K562 (cell line): ENCODE measurements at regions not wholly inside any gene's neighbourhood (a gene's known extent, or its start where the extent isn't known, plus 50 kb on each side); places are given as distances from the start of the nearest gene placed in this dataset.
"Not testable (repeated sequence)": the region's sequence is repeated elsewhere in the genome, so short reads cannot be mapped to it uniquely, and the experiment has no call there.

Experiments used
- ATAC-seq: fragments of 200-7000 bp; cut with Tn5 transposase; 3 replicates; pipeline ENCODE4 v1.9.1; 2020; ENCODE audit warnings: moderate library complexity
- BruUV-seq: library from RNA; stranded (reverse); fragments of 400-500 nt; replicated peaks from 2 replicates; lab custom pipeline; 2021; lab: Mats Ljungman, UMichigan
- CTCF ChIA-PET: fragments of 300-600 bp; formaldehyde crosslinking; extraction: SDS; loops from one replicate; lab custom pipeline; 2021; ENCODE audit warnings: low intra/inter-chr PET ratio; lab: Yijun Ruan, JAX
- POLR2A ChIA-PET: fragments of 300-600, 350-650 bp; sonication (Branson Sonifier 250); formaldehyde crosslinking; extraction: SDS; loops from one replicate; lab custom pipeline; 2021; ENCODE audit warnings: antibody characterized with exemption, inconsistent platforms; lab: Yijun Ruan, JAX
- DNase-seq, 4 experiments: peaks; one replicate each; pipeline versions ENCODE4 v3.0.0 to v3.0.0-alpha.2; 2011 to 2018; ENCODE audit warnings: low spot score in 3 of 4, mixed read lengths in 3 of 4; ENCODE audit errors: extremely low read depth in 1 of 4
- FAIRE-seq: peaks from 2 replicates; lab custom pipeline; 2011; peaks lifted over from hg19 to GRCh38; lab: Jason Lieb, UNC
- H2AFZ ChIP-seq: 2 replicates; pipeline ENCODE4 v1.6.0; 2011; ENCODE audit warnings: low read depth, low read length, control low read depth, inconsistent platforms
- H3K27ac ChIP-seq: fragments of 200-600 bp; 3 replicates; pipeline ENCODE4 v1.8.0; 2011; ENCODE audit warnings: low read depth, mild to moderate bottlenecking, control low read depth, inconsistent platforms, low read length, moderate library complexity, mixed read lengths; ENCODE audit errors: extremely low read depth
- H3K27me3 ChIP-seq, 2 experiments: fragments of 300-600 bp in 1 of 2; 2 replicates in 1 of 2; 3 replicates in 1 of 2; pipeline versions ENCODE4 v1.6.0 to v1.8.0; 2011; ENCODE audit warnings: inconsistent platforms in 2 of 2, low read length in 2 of 2, mild to moderate bottlenecking in 1 of 2, mixed read lengths in 1 of 2, moderate library complexity in 1 of 2; ENCODE audit not compliant: control insufficient read depth in 2 of 2, insufficient read depth in 2 of 2
- H3K36me3 ChIP-seq: fragments of 300-600 bp; 3 replicates; pipeline ENCODE4 v1.8.0; 2011; ENCODE audit warnings: mild to moderate bottlenecking, low read length, inconsistent platforms; ENCODE audit not compliant: control insufficient read depth, insufficient read depth
- H3K4me1 ChIP-seq, 2 experiments: fragments of 200-600 bp in 1 of 2; replicated peaks in 1 of 2; 2 replicates in 1 of 2; 3 replicates in 1 of 2; pipeline versions ENCODE4 v1.5.1 to v1.8.0; 2011; ENCODE audit warnings: inconsistent platforms in 2 of 2, low read length in 2 of 2, mild to moderate bottlenecking in 1 of 2, mixed read lengths in 1 of 2, moderate library complexity in 1 of 2; ENCODE audit not compliant: control insufficient read depth in 2 of 2, insufficient read depth in 2 of 2
- H3K4me2 ChIP-seq: 2 replicates; pipeline ENCODE4 v1.6.1; 2011; ENCODE audit warnings: low read length, control low read depth, inconsistent platforms, mixed read lengths; ENCODE audit not compliant: insufficient read depth
- H3K4me3 ChIP-seq: fragments of 200-600 bp; sonication (generic), shearing (Covaris generic); 2 replicates; pipeline ENCODE4 v1.5.1; 2016; ENCODE audit warnings: control low read depth, inconsistent platforms
- H3K79me2 ChIP-seq: fragments of 200-600 bp; 3 replicates; pipeline ENCODE4 v1.8.0; 2011; ENCODE audit warnings: low read length, inconsistent platforms; ENCODE audit not compliant: control insufficient read depth, insufficient read depth
- H3K9ac ChIP-seq, 2 experiments: 2 replicates each; pipeline versions ENCODE4 v1.6.0 to v1.6.1; 2011; ENCODE audit warnings: low read depth in 2 of 2, low read length in 2 of 2, control low read depth in 1 of 2, inconsistent platforms in 1 of 2, mild to moderate bottlenecking in 1 of 2, mixed read lengths in 1 of 2; ENCODE audit not compliant: insufficient read depth in 1 of 2
- H3K9me1 ChIP-seq: one replicate; pipeline ENCODE4 v1.6.0; 2011; ENCODE audit warnings: inconsistent platforms, mild to moderate bottlenecking, low read length, moderate library complexity; ENCODE audit not compliant: control insufficient read depth, insufficient read depth
- H3K9me3 ChIP-seq: replicated peaks from 2 replicates; pipeline ENCODE4 v1.5.1; 2011; ENCODE audit warnings: low read depth, low read length, inconsistent platforms; ENCODE audit not compliant: control insufficient read depth, insufficient read depth
- H4K20me1 ChIP-seq: replicated peaks from 2 replicates; pipeline ENCODE4 v1.6.1; 2011; ENCODE audit warnings: low read length, inconsistent platforms, mixed read lengths; ENCODE audit not compliant: control insufficient read depth, insufficient read depth
- E2F4 ChIP-seq: sonication (generic); formaldehyde crosslinking; IDR thresholded peaks from 2 replicates; pipeline ENCODE4 v1.8.0; 2022; ENCODE audit warnings: mild to moderate bottlenecking, low read depth, missing genetic modification reagents
- GATAD2A ChIP-seq: fragments of 450-650 bp; IDR thresholded peaks from 2 replicates; pipeline ENCODE4 v1.6.1; 2017
- MLX ChIP-seq, 2 experiments: fragments of 450-650 bp in 1 of 2; sonication (generic) in 1 of 2; formaldehyde crosslinking; conservative IDR thresholded peaks; 2 replicates each; pipeline versions ENCODE4 v1.4.0 to v1.8.1; 2020 to 2022; ENCODE audit warnings: mild to moderate bottlenecking in 1 of 2, missing genetic modification reagents in 1 of 2
- NFE2L1 ChIP-seq: fragments of 450-650 bp; IDR thresholded peaks from 2 replicates; pipeline ENCODE4 v1.6.1; 2016; ENCODE audit warnings: missing genetic modification characterization, low read depth, mild to moderate bottlenecking, missing compliant biosample characterization, moderate library complexity, borderline replicate concordance
- SRF ChIP-seq, 2 experiments: fragments of 250-450, 450-650 bp in 1 of 2; sonication (Bioruptor Pico) in 1 of 2; sonication (generic) in 1 of 2; formaldehyde crosslinking; IDR thresholded peaks; 2 replicates each; pipeline versions ENCODE4 v1.5.0 to v1.5.1; 2020 to 2022; ENCODE audit warnings: mild to moderate bottlenecking in 1 of 2, missing genetic modification reagents in 1 of 2
- YY1 ChIP-seq, 3 experiments: IDR thresholded peaks; 2 replicates each; pipeline ENCODE4 v1.6.1; 2011; ENCODE audit warnings: low read length in 2 of 3, mild to moderate bottlenecking in 2 of 3, moderate library complexity in 2 of 3, borderline replicate concordance in 1 of 3, control low read depth in 1 of 3, low read depth in 1 of 3; ENCODE audit not compliant: insufficient read depth in 3 of 3, insufficient replicate concordance in 2 of 3, control insufficient read depth in 1 of 3, insufficient read length in 1 of 3; ENCODE audit errors: extremely low read depth in 1 of 3
- WGBS: fragments of 100-300 bp; shearing (Covaris generic); methylation state at CpG from one replicate; pipeline ENCODE4 v1.1.6; 2016; ENCODE audit warnings: low coverage, mixed read lengths; ENCODE audit not compliant: insufficient coverage; ENCODE audit errors: missing lambda C conversion rate; 5-methylcytosine and 5-hydroxymethylcytosine counted together
- in situ Hi-C: fragments of 300-500 bp; cut with MboI; formaldehyde crosslinking; loops from 4 replicates; pipeline ENCODE4 v1.15.0; 2018; ENCODE audit warnings: inconsistent platforms, mixed read lengths
- intact Hi-C: fragments of 100-400 bp; cut with micrococcal nuclease; formaldehyde crosslinking; loops from 2 replicates; pipeline ENCODE4 v1.14.2; 2022

- H3K36me3 ChIP-seq: no peaks in the 10 kb centered on the region
- WGBS: 6% methylated on average over 4 of the region's 4 CpGs
- no peaks in the 10 kb centered on the region for H3K9me1 ChIP-seq
- H3K27ac ChIP-seq: no peak overlapping the region
- no peak overlapping the region for H3K4me2 ChIP-seq
- no peak overlapping the region for H2AFZ ChIP-seq
- DNase-seq: no peak
- ChIA-PET CTCF (no interaction called here), POLR2A (no interaction called here)
- no peaks in the 10 kb centered on the region for H3K27me3 ChIP-seq
- H3K4me1 ChIP-seq: no peaks in the 10 kb centered on the region
- H3K9me3 ChIP-seq: peaks cover 2% of the 10 kb centered on the region
- no peak for ATAC-seq
- BruUV-seq: no TSS peak
- in situ Hi-C loops: no loop called here
- intact Hi-C loops: no loop called here
- no peak overlapping the region for H3K4me3 ChIP-seq
- TF ChIP-seq E2F4 (CRISPR knock-in tag) (no peak), NFE2L1 (tag) (no peak), SRF (CRISPR knock-in tag; IDR thresholded peaks at IDR 0.05) (no peak), GATAD2A (no peak), YY1 (IDR thresholded peaks at IDR 0.05; ENCODE audit: borderline replicate concordance in 1 of 3, control insufficient read depth in 1 of 3, extremely low read depth in 1 of 3, insufficient read depth in 3 of 3, insufficient read length in 1 of 3, insufficient replicate concordance in 2 of 3, low read depth in 1 of 3, low read length in 2 of 3) (no peak), MLX (CRISPR knock-in tag; conservative IDR thresholded peaks at IDR 0.05) (no peak)
- H4K20me1 ChIP-seq: no peaks in the 10 kb centered on the region
- FAIRE-seq: no peak
- no peak overlapping the region for H3K9ac ChIP-seq
- no peaks in the 10 kb centered on the region for H3K79me2 ChIP-seq
Observed at GRCh38 chr3:35921718-35922117, 282.4 kb downstream of the ARPP21 start.

- BruUV-seq, in situ Hi-C loops, H3K79me2 ChIP-seq, H3K4me2 ChIP-seq, POLR2A ChIA-PET, H3K9me1 ChIP-seq, H2AFZ ChIP-seq, H3K36me3 ChIP-seq, H4K20me1 ChIP-seq, DNase-seq, H3K27me3 ChIP-seq, H3K4me3 ChIP-seq, H3K4me1 ChIP-seq, intact Hi-C loops, CTCF ChIA-PET, H3K9me3 ChIP-seq, H3K9ac ChIP-seq, ATAC-seq, H3K27ac ChIP-seq: not testable (repeated sequence)
- FAIRE-seq: peak; percentile 19
Observed at GRCh38 chr3:35924070-35924469, 284.7 kb downstream of the ARPP21 start.
